ENCODE measurements at regions not wholly inside any gene's neighbourhood (a gene's known extent, or its start where the extent isn't known, plus 50 kb on each side); places are given as distances from the start of the nearest gene placed in this dataset.

DNA sequence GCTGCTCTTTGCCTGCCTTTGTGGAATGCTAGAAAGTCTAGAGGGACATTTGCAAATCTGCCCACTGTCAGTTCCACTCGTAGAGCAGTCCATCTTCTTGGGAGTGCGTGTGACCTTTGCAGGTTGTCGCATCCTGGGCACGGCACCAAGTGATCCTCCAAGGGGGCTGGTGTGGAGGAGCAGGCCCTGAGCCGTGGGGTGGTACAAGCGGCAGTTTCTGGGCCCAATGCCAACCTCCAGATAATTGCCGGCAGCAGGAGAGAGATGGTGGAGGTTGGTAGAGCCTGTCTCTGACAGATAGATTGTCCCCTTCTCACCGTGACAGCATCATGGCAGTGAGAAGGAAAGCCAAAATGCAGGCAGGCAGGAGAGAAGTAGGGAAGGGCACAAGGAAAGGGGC lies 150.7 kb upstream of the SLC14A2 start:
- TF ChIP-seq, protein P1, sequence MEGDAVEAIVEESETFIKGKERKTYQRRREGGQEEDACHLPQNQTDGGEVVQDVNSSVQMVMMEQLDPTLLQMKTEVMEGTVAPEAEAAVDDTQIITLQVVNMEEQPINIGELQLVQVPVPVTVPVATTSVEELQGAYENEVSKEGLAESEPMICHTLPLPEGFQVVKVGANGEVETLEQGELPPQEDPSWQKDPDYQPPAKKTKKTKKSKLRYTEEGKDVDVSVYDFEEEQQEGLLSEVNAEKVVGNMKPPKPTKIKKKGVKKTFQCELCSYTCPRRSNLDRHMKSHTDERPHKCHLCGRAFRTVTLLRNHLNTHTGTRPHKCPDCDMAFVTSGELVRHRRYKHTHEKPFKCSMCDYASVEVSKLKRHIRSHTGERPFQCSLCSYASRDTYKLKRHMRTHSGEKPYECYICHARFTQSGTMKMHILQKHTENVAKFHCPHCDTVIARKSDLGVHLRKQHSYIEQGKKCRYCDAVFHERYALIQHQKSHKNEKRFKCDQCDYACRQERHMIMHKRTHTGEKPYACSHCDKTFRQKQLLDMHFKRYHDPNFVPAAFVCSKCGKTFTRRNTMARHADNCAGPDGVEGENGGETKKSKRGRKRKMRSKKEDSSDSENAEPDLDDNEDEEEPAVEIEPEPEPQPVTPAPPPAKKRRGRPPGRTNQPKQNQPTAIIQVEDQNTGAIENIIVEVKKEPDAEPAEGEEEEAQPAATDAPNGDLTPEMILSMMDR (IDR thresholded peaks at IDR 0.05; ENCODE audit: low read depth, low read length): no peak
- Histone ChIP-seq H3K9me3 (ENCODE audit: severe bottlenecking) (no peaks in the 10 kb centered on the region), H3K27me3 (ENCODE audit: insufficient read depth, low read depth, severe bottlenecking) (peaks cover 98% of the 10 kb centered on the region), H3K4me3 (ENCODE audit: low read depth, low read length) (no peak overlapping the region), H3K27ac (no peak overlapping the region), H3K36me3 (no peaks in the 10 kb centered on the region)
- DNase-seq: no peak

DNA sequence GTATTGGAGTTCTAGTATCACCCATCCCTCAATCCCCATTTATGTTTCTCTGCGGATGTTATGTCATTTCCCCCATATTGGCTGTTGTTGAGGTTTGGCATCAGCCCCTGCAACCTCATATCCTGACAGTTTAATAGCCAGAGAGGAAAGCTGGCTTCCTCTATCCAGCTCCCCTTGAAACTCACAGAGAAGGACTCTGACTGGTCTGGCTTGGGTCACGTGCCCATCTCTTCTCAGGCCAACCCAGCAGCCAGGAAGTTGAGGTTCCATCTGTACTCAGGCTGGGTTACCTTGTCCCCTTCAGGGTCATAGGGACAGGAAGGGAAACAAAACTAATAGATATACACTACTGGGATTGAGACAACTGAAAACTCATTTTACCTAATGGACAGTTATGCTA lies 148.0 kb upstream of the SLC14A2 start:
- Histone ChIP-seq H3K9me3 (ENCODE audit: severe bottlenecking) (no peaks in the 10 kb centered on the region), H3K27me3 (ENCODE audit: insufficient read depth, low read depth, severe bottlenecking) (peaks cover 85% of the 10 kb centered on the region), H3K36me3 (no peaks in the 10 kb centered on the region), H3K27ac (no peak overlapping the region), H3K4me3 (ENCODE audit: low read depth, low read length) (no peak overlapping the region)
- TF ChIP-seq, protein P1 (IDR thresholded peaks at IDR 0.05; ENCODE audit: low read depth, low read length): no peak
- DNase-seq: no peak

DNA sequence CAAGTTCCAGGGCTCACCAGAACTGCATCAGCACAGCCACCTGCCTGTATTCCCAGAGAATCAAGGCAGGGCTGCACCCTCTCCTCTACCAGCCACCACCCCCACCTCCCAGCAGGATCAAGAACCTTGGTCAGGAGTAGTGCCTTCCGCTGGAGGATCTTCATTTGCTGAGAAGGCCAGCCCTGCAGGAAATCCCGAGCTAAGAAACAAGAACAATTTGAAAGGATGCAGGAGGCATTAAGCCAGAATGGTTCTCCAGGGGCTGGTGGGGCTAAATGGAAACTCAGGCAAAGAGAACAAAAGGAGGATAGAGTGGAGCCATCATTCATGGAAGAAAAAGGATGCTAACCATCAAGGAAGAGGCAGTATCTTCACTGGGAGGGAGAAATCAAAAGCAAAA lies 147.3 kb upstream of the SLC14A2 start:
- Histone ChIP-seq H3K27ac (no peak overlapping the region), H3K27me3 (ENCODE audit: insufficient read depth, low read depth, severe bottlenecking) (peaks cover 82% of the 10 kb centered on the region)

DNA sequence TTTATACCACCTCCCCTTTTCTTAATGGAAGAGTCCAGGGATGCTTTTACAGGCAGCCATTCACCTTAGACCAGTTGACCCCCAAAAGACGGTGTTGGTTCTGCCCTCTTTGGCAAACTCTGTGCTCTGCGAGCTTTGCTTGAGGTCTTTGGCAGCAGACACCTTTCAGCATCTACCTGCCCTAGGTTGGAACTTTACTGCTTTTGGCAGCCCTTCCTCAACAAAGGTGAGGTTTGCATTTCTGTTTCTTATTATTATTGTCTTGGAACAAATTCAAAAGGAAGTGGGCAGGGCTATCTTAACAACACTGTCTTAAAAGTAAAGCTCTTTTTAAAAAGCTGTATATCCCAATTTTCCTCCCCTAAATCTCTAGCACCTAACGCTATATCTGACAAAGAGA lies 136.4 kb upstream of the SLC14A2 start:
- no peaks in the 10 kb centered on the region for H3K9me3 ChIP-seq (ENCODE audit: severe bottlenecking)
- TF ChIP-seq, protein P1 (IDR thresholded peaks at IDR 0.05; ENCODE audit: low read depth, low read length): no peak
- peaks cover 86% of the 10 kb centered on the region for H3K27me3 ChIP-seq (ENCODE audit: insufficient read depth, low read depth, severe bottlenecking)
- no peak for DNase-seq
- H3K27ac ChIP-seq: no peak overlapping the region
- H3K4me3 ChIP-seq (ENCODE audit: low read depth, low read length): no peak overlapping the region
- H3K36me3 ChIP-seq: no peaks in the 10 kb centered on the region

More for the DNA sequence above, 147.3 kb upstream of the SLC14A2 start:
- TF ChIP-seq, protein P1 (IDR thresholded peaks at IDR 0.05; ENCODE audit: low read depth, low read length): no peak
- H3K9me3 ChIP-seq (ENCODE audit: severe bottlenecking): no peaks in the 10 kb centered on the region
- H3K4me3 ChIP-seq (ENCODE audit: low read depth, low read length): no peak overlapping the region
- no peak for DNase-seq
- no peaks in the 10 kb centered on the region for H3K36me3 ChIP-seq

DNA sequence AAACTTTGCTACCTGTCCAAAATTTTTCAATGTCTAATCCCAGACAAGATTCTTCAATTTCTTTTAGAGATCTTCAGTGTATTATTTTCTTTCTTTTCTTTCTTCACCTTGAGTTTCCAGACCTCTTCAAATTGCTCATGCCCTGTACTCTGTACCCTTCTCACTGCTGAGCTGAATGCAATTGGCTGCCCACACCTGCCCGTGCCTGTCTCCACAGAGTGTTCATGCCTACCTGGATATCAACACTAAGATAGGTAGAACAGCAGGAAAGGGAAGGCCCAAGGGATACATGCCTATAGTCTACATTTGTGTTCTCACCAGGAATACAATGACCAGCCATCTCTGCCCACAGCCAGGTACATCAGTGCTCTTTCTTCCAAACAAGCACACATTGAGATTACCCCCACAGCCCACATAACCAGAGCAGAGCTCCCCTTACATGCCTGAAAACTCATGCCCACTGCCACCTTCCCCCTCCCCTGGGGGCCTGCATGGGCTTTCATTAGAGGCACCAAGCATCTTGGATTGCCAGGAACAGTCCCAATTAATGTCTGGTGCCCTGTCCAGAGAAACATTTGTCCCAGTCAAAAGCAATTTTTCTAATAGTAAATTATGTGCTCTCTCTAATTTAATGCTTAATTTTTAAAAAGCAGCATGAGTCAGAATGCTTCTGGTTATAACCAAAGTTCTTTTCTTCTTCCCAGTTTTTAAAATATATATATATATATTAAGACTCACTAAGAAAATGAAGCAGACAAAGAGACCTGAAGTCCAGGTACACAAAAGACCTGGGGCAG lies 134.9 kb upstream of the SLC14A2 start:
- H3K9me3 ChIP-seq (ENCODE audit: severe bottlenecking): no peaks in the 10 kb centered on the region
- peaks cover 84% of the 10 kb centered on the region for H3K27me3 ChIP-seq (ENCODE audit: insufficient read depth, low read depth, severe bottlenecking)
- TF ChIP-seq, protein P1 (IDR thresholded peaks at IDR 0.05; ENCODE audit: low read depth, low read length): no peak
- H3K36me3 ChIP-seq: no peaks in the 10 kb centered on the region
- H3K4me3 ChIP-seq (ENCODE audit: low read depth, low read length): no peak overlapping the region
- DNase-seq: no peak
- H3K27ac ChIP-seq: no peak overlapping the region

DNA sequence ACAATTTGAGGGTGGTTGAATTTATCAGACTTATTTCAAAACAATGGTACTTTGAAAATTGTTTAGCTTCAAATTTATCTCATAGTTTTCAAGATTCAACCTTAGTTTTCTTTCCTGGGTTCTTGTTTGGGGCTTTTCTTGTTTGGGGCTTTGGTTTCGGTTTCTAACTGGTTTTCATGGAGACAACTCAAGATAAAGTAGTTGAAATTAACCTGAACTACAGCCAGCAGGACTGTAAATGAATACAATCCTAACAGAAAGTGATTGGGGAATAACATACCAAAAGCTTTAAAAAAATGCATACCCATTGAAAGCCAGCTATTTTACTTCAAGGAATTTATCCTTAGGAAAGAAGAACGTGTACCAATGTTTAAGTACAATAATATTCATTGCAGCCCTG lies 133.5 kb upstream of the SLC14A2 start:
- Histone ChIP-seq H3K36me3 (no peaks in the 10 kb centered on the region), H3K27me3 (ENCODE audit: insufficient read depth, low read depth, severe bottlenecking) (peaks cover 87% of the 10 kb centered on the region), H3K4me3 (ENCODE audit: low read depth, low read length) (no peak overlapping the region), H3K9me3 (ENCODE audit: severe bottlenecking) (no peaks in the 10 kb centered on the region), H3K27ac (no peak overlapping the region)
- TF ChIP-seq, protein P1 (IDR thresholded peaks at IDR 0.05; ENCODE audit: low read depth, low read length): no peak
- DNase-seq: no peak

Data from WERI-Rb-1 (cell line).